NCI-H524 (cell line): ENCODE measurements at regions not wholly inside any gene's neighbourhood (a gene's known extent, or its start where the extent isn't known, plus 50 kb on each side); places are given as distances from the start of the nearest gene placed in this dataset.
"Not testable (repeated sequence)": the region's sequence is repeated elsewhere in the genome, so short reads cannot be mapped to it uniquely, and the experiment has no call there.

Experiments used
- DNase-seq, 2 experiments: peaks; one replicate each; lab custom pipeline; 2025; lab: John Stamatoyannopoulos, UW

- DNase-seq: no peak
These were observed 220.0 kb upstream of the SEMA3C start for GRCh38 chr7:81138870-81139269.

DNA sequence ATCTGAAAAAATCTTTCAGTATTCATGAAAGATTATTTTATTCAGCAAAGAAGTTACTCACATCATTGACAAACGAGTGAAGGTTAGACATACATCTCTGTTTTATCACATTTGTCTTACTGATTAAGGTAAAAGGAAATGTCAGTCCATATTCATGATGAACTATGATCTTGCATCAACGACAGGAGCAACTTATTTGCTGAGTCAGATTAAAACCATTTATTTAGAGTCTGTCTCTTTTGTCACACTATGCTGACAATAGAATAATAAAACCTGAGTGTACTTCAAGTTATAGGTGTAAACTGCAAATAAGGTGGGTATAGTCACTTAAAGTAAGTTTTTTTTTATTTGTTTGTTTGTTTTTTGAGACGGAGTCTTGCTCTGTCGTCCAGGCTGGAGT lies 216.5 kb upstream of the SEMA3C start:
- DNase-seq: no peak

GRCh38 chr7:81128011-81128410 lies 209.2 kb upstream of the SEMA3C start:
- DNase-seq: no peak

DNA sequence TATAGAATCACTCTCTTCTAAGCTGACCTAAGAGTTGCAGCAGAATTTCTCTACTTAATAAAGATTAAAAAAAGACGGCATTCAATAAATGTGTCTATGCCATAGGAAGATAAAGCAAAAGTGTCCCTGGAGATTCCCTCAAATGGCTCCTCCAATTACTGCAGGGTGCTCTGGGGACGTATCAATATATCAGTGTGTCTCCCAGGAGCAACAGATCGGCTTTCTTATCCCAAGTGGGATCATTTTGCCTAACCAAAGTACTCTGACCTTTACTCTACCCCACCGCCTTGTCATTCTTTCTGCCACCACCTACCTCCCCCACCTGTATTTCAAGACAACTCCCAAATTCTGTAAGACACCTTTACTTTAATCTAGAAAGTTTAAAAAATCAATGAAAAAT lies 202.0 kb upstream of the SEMA3C start:
- peak in 1 of 2 experiments; percentile 39 for DNase-seq

DNA sequence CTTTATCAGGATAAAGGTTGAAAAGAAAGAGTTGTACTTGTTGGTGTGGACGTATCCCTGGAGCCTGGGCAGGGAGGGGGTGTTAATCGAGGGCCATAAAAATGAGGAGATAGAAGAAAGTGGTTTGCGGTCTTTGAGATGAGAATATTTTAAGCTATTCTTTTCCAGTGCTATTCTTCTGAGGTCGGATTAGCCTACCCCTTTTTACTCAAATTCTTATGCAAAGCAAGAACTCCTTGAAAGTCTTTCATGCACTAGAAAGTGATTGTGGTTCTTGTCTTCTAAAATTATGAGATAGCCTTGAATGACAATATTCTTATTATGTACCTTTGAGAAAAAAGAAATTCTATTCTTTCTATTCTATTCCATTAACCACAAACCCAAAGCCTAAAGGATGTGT lies 201.3 kb upstream of the SEMA3C start:
- DNase-seq: no peak

GRCh38 chr7:81114633-81115032 lies 195.8 kb upstream of the SEMA3C start:
- no peak for DNase-seq

GRCh38 chr7:81112731-81113130 lies 193.9 kb upstream of the SEMA3C start:
- no peak for DNase-seq

- DNase-seq: no peak
These were observed 193.1 kb upstream of the SEMA3C start for GRCh38 chr7:81111781-81112540.

DNA sequence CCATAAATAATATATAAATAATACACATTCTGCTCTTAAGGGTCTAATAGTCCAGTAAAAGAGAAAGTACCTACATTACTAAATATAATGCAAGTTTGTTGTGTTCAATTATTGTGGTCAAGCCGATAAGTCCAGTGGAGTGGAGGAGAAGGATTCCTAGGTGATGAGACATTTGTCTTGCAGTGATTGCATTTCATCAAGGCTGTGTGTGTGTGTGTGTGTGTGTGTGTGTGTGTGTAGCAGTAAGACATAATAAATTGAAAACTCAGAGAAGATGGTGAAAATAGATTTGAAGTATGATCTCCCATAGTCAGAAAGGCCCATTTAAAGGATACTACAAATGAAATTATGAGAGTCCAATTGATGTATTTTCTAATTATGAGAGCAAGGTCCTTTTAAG lies 192.5 kb upstream of the SEMA3C start:
- no peak for DNase-seq

DNA sequence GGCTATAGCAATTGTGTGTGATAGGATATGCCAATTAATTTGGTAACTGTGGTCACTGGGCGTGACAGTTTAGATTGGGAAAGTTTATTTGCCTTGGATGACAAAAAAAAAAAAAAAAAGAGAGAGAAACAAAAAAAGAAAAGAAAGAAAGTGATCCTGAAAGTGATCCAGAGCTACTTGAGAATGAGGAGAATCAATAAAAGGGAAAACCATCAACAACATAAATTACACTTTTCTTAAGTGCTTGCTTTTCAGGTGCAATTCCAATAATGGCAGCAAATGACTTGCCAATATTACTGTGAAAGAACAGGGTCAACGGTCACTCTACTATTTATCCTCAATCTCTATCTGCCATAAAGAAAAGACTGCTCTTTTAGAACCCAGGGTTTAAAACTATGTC lies 191.8 kb upstream of the SEMA3C start:
- DNase-seq: no peak

- DNase-seq: no peak
These were observed 179.4 kb upstream of the SEMA3C start for GRCh38 chr7:81098213-81098612.

- DNase-seq: no peak
These were observed 176.1 kb upstream of the SEMA3C start for GRCh38 chr7:81094952-81095351.

GRCh38 chr7:81081616-81082015 lies 162.8 kb upstream of the SEMA3C start:
- DNase-seq: no peak

DNA sequence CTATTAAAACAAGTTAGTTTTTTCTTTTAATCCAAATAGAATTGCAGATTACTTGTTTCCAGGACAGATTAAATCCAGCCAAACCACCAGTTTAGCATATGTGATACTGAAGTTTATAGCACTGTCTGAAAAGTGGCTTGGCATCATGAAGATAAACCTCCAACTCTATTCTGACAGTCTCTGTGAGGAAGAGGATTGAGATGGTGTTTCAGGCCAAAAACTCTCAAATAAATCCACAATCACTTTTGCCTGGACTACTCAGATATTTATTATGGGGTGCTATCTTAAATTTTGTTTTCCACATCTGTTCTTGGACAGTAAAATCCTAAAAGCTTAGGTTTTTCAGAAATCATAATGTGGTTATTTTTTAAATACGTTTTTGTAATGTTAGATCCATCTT lies 161.7 kb upstream of the SEMA3C start:
- DNase-seq: no peak

- DNase-seq: no peak
These were observed 160.9 kb upstream of the SEMA3C start for GRCh38 chr7:81079746-81080145.

GRCh38 chr7:81075150-81075549 lies 156.3 kb upstream of the SEMA3C start:
- no peak for DNase-seq

GRCh38 chr7:81074406-81074805 lies 155.6 kb upstream of the SEMA3C start:
- no peak for DNase-seq

GRCh38 chr7:81073931-81074251 lies 155.0 kb upstream of the SEMA3C start:
- DNase-seq: no peak

GRCh38 chr7:81070956-81071355 lies 152.1 kb upstream of the SEMA3C start:
- DNase-seq: no peak

GRCh38 chr7:81066797-81067196 lies 147.9 kb upstream of the SEMA3C start:
- DNase-seq: no peak

GRCh38 chr7:81064426-81064825 lies 145.6 kb upstream of the SEMA3C start:
- DNase-seq: peak; percentile 76 to 83

DNA sequence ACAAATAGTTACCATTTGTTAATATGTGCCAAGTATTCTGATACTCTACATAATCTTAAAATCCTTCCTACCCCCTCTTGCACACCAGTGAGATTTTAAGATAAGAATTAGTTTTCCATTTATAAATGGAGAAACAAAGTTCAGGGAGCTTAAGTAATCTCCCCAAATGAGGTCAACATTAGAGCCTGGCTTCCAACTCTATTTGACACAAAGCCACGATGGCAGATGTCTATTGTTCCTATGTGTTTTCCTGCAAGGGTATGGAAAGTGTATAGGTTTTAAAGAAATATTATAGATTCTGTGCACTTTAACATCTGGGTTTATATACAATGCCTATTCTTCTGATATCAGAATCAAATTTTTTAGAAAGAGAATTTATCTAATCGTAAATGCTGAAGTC lies 143.9 kb upstream of the SEMA3C start:
- no peak for DNase-seq

DNA sequence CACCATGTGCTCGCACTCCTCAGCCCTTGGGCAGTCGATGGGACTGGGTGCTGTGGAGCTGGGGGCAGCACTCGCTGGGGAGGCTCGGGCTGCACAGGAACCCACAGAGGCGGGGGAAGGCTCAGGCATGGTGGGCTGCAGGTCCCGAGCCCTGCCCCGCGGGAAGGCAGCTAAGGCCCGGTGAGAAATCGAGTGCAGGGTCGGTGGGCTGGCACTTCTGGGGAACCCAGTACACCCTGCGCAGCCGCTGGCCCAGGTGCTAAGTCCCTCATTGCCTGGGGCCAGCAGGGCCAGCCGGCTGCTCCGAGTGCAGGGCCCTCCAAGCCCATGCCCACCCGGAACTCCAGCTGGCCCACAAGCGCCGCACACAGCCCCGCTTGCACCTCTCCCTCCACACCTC lies 138.6 kb upstream of the SEMA3C start:
- not testable (repeated sequence) for DNase-seq

GRCh38 chr7:81053623-81054022 lies 134.8 kb upstream of the SEMA3C start:
- DNase-seq: no peak
